PC-3 (cell line): ENCODE measurements at regions not wholly inside any gene's neighbourhood (a gene's known extent, or its start where the extent isn't known, plus 50 kb on each side); places are given as distances from the start of the nearest gene placed in this dataset.

Source experiments
- ATAC-seq: fragments of 200-7000 bp; cut with Tn5 transposase; 2 replicates; pipeline ENCODE4 v1.9.1; 2020; ENCODE audit warnings: mild to moderate bottlenecking, moderate library complexity
- BruUV-seq: library from RNA; stranded (reverse); fragments of 400-500 nt; replicated peaks from 2 replicates; lab custom pipeline; 2021; lab: Mats Ljungman, UMichigan
- CTCF ChIA-PET: fragments of 300-600 bp; sonication (Branson Sonifier 250); formaldehyde crosslinking; loops from one replicate; lab custom pipeline; 2022; ENCODE audit warnings: antibody characterized with exemption; lab: Charles Lee
- POLR2A ChIA-PET: fragments of 300-600 bp; sonication (Branson Sonifier 250); formaldehyde crosslinking; loops from one replicate; lab custom pipeline; 2022; ENCODE audit warnings: antibody characterized with exemption; ENCODE audit not compliant: unreplicated experiment; lab: Charles Lee
- DNase-seq: peaks from one replicate; pipeline ENCODE4 v3.0.0-alpha.2; 2015
- H2AFZ ChIP-seq: fragments of 300-600 bp; sonication (generic); 2 replicates; pipeline ENCODE4 v1.6.0; 2016; ENCODE audit warnings: antibody characterized with exemption, low read length
- H3F3A ChIP-seq: fragments of 300-600 bp; sonication (generic); one replicate; pipeline ENCODE4 v1.6.0; 2017; ENCODE audit warnings: antibody characterized with exemption, low read length, control low read depth, mild to moderate bottlenecking; ENCODE audit not compliant: unreplicated experiment
- H3K27ac ChIP-seq: fragments of 300-600 bp; sonication (generic); 2 replicates; pipeline ENCODE4 v1.5.1; 2016; ENCODE audit warnings: mild to moderate bottlenecking, low read length
- H3K27me3 ChIP-seq: fragments of 300-600 bp; sonication (generic); 2 replicates; pipeline ENCODE4 v1.6.1; 2016; ENCODE audit warnings: low read length, mixed read lengths
- H3K36me3 ChIP-seq: fragments of 300-600 bp; sonication (generic); 2 replicates; pipeline ENCODE4 v1.6.1; 2016; ENCODE audit warnings: low read depth, mixed run types, low read length, mixed read lengths
- H3K4me1 ChIP-seq: fragments of 300-600 bp; sonication (generic); 2 replicates; pipeline ENCODE4 v1.5.1; 2016; ENCODE audit warnings: low read length; ENCODE audit not compliant: insufficient read depth
- H3K4me2 ChIP-seq: fragments of 300-600 bp; sonication (generic); 2 replicates; pipeline ENCODE4 v1.6.0; 2016; ENCODE audit warnings: low read length
- H3K4me3 ChIP-seq: fragments of 300-600 bp; sonication (generic); 2 replicates; pipeline ENCODE4 v1.5.1; 2016; ENCODE audit warnings: mild to moderate bottlenecking, low read length, mixed read lengths
- H3K79me2 ChIP-seq: fragments of 300-600 bp; sonication (generic); 2 replicates; pipeline ENCODE4 v1.6.1; 2017; ENCODE audit warnings: low read length, mixed read lengths
- H3K9ac ChIP-seq: fragments of 300-600 bp; sonication (generic); 2 replicates; pipeline ENCODE4 v1.6.0; 2016; ENCODE audit warnings: mild to moderate bottlenecking, low read length
- H3K9me2 ChIP-seq: fragments of 300-600 bp; sonication (generic); replicated peaks from 2 replicates; pipeline ENCODE4 v1.6.1; 2016; ENCODE audit warnings: mixed run types, low read length, mixed read lengths
- H3K9me3 ChIP-seq: fragments of 300-600 bp; sonication (generic); 2 replicates; pipeline ENCODE4 v1.6.1; 2016; ENCODE audit warnings: low read length, mixed read lengths
- H4K20me1 ChIP-seq: fragments of 300-600 bp; sonication (generic); 2 replicates; pipeline ENCODE4 v1.6.1; 2016; ENCODE audit warnings: low read length, mixed read lengths
- CTCF ChIP-seq: fragments of 300-600 bp; sonication (generic); conservative IDR thresholded peaks from 2 replicates; pipeline ENCODE4 v1.5.1; 2017; ENCODE audit warnings: antibody characterized with exemption, low read depth, mild to moderate bottlenecking, low read length
- EZH2 ChIP-seq: fragments of 300-600 bp; sonication (generic); IDR thresholded peaks from one replicate; pipeline ENCODE4 v1.6.1; 2017; ENCODE audit warnings: antibody characterized with exemption, mild to moderate bottlenecking, low read length; ENCODE audit not compliant: unreplicated experiment
- EZH2phosphoT487 ChIP-seq: fragments of 300-600 bp; sonication (generic); IDR thresholded peaks from 2 replicates; pipeline ENCODE4 v1.6.1; 2018; ENCODE audit warnings: mild to moderate bottlenecking, antibody characterized with exemption, low read length, borderline replicate concordance
- intact Hi-C: fragments of 100-400 bp; cut with micrococcal nuclease; formaldehyde crosslinking; loops from 2 replicates; pipeline ENCODE4 v1.9.0; 2023

GRCh38 chr5:63613442-63613841, 348.8 kb downstream of the HTR1A start:
- no peak for TF ChIP-seq CTCF
- TF ChIP-seq EZH2: no peak
- TF ChIP-seq EZH2phosphoT487: no peak
- no peak overlapping the region for H3K4me2 ChIP-seq
- intact Hi-C loops: loop anchor here (5.0 kb wide), 1 partner anchor 109 kb away; no protein-coding TSS in a partner anchor
- no peak overlapping the region for H2AFZ ChIP-seq
- CTCF ChIA-PET: no interaction called here
- H3K9me2 ChIP-seq: no peaks in the 10 kb centered on the region
- H3K4me3 ChIP-seq: no peak overlapping the region
- no peaks in the 10 kb centered on the region for H3K9me3 ChIP-seq
- H3K27ac ChIP-seq: no peak overlapping the region
- H3K79me2 ChIP-seq: no peaks in the 10 kb centered on the region
- H3F3A ChIP-seq: no peaks in the 10 kb centered on the region
- no TSS peak for BruUV-seq
- DNase-seq: peak; percentile 56
- H3K4me1 ChIP-seq: no peaks in the 10 kb centered on the region; the same call in 1 of the 2 replicates
- no peak overlapping the region for H3K9ac ChIP-seq
- no peaks in the 10 kb centered on the region for H4K20me1 ChIP-seq
- POLR2A ChIA-PET: no interaction called here
- no peaks in the 10 kb centered on the region for H3K36me3 ChIP-seq
- no peaks in the 10 kb centered on the region for H3K27me3 ChIP-seq
- peak; percentile 66 for ATAC-seq

GRCh38 chr5:63603996-63604395, 358.2 kb downstream of the HTR1A start:
- Histone ChIP-seq H3K9me2 (no peaks in the 10 kb centered on the region), H3K27ac (no peak overlapping the region), H3F3A (no peaks in the 10 kb centered on the region), H3K4me1 (no peaks in the 10 kb centered on the region), H3K9ac (no peak overlapping the region), H3K27me3 (no peaks in the 10 kb centered on the region), H3K4me3 (no peak overlapping the region), H3K9me3 (no peaks in the 10 kb centered on the region), H2AFZ (no peak overlapping the region), H3K36me3 (no peaks in the 10 kb centered on the region), H3K79me2 (no peaks in the 10 kb centered on the region), H3K4me2 (no peak overlapping the region), H4K20me1 (no peaks in the 10 kb centered on the region)
- ChIA-PET CTCF (no interaction called here), POLR2A (no interaction called here)
- intact Hi-C loops: no loop called here
- TF ChIP-seq CTCF: no peak
- no peak for TF ChIP-seq EZH2
- no peak for TF ChIP-seq EZH2phosphoT487
- no peak for ATAC-seq
- BruUV-seq: no TSS peak
- no peak for DNase-seq

- no peak overlapping the region for H3K9ac ChIP-seq
- no peak overlapping the region for H3K27ac ChIP-seq
- no peaks in the 10 kb centered on the region for H3K79me2 ChIP-seq
- H3K36me3 ChIP-seq: no peaks in the 10 kb centered on the region
- H3K9me3 ChIP-seq: no peaks in the 10 kb centered on the region
- H3K4me1 ChIP-seq: no peaks in the 10 kb centered on the region
- TF ChIP-seq CTCF: no peak
- TF ChIP-seq EZH2phosphoT487: no peak
- no peak overlapping the region for H3K4me3 ChIP-seq
- BruUV-seq: no TSS peak
- no peaks in the 10 kb centered on the region for H3K9me2 ChIP-seq
- ChIA-PET CTCF (no interaction called here), POLR2A (no interaction called here)
- ATAC-seq (no peak), DNase-seq (no peak)
- H2AFZ ChIP-seq: no peak overlapping the region
- H4K20me1 ChIP-seq: no peaks in the 10 kb centered on the region
- no peaks in the 10 kb centered on the region for H3K27me3 ChIP-seq
- H3F3A ChIP-seq: no peaks in the 10 kb centered on the region
- H3K4me2 ChIP-seq: no peak overlapping the region
- intact Hi-C loops: no loop called here
Measured at GRCh38 chr5:63602971-63603370, 359.3 kb downstream of the HTR1A start.
